Muscle layer of colon (tissue), 2 donors: ENCODE measurements at regions not wholly inside any gene's neighbourhood (a gene's known extent, or its start where the extent isn't known, plus 50 kb on each side); places are given as distances from the start of the nearest gene placed in this dataset.

Source experiments
- H3K27ac ChIP-seq: one replicate; pipeline ENCODE4 v1.7.0; 2013; ENCODE audit warnings: low read depth, mild to moderate bottlenecking, low read length, moderate library complexity
- H3K27me3 ChIP-seq, 2 donors: one replicate each; pipeline ENCODE4 v1.7.0; 2013; ENCODE audit warnings: low read length in 2 of 2, mild to moderate bottlenecking in 2 of 2; ENCODE audit not compliant: insufficient read depth in 2 of 2, control insufficient read depth in 1 of 2
- H3K36me3 ChIP-seq: one replicate; pipeline ENCODE4 v1.7.0; 2013; ENCODE audit warnings: mild to moderate bottlenecking, low read length; ENCODE audit not compliant: insufficient read depth
- H3K4me1 ChIP-seq: one replicate; pipeline ENCODE4 v1.7.0; 2013; ENCODE audit warnings: mild to moderate bottlenecking, low read length; ENCODE audit not compliant: insufficient read depth
- H3K4me3 ChIP-seq, 2 donors: one replicate each; pipeline ENCODE4 v1.7.0; 2013; ENCODE audit warnings: low read length in 2 of 2, low read depth in 1 of 2, mild to moderate bottlenecking in 1 of 2, moderate library complexity in 1 of 2
- H3K9ac ChIP-seq: one replicate; pipeline ENCODE4 v1.7.0; 2013; ENCODE audit warnings: low read length
- H3K9me3 ChIP-seq: one replicate; pipeline ENCODE4 v1.7.0; 2013; ENCODE audit warnings: mild to moderate bottlenecking, low read length
- donor health status: abdominal sarcoma.
- donor health status: Adenocarcinoma of cecum.

DNA sequence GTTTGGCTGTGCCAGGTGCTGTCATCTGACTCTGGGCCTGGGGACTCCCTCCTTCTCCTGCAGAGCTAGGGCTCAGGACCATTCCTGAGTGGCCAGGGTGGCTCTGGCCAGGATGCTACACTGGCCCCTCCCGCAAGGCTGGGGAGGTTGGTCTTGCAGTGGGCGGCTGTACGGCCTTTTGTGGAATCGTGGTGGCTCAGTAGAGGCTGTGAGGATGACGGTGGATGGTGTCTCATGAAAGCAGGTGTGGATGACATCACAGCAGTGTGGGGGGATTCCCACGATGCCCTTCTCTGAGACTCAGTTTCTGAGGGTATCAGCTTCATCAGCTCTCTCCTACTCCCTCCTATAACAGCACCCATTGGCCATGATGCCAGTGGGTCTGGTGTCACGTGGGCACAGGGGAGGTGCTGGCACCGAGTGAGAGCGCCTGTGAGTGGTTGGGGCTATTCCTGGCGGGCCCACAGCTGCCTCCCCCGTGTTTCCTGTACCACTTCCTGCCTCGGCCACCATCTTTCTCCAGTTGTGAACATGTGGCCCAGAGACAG, 144.2 kb upstream of the HDAC4 start:
- Histone ChIP-seq H3K27me3 (no peaks in the 10 kb centered on the region), H3K36me3 (no peaks in the 10 kb centered on the region), H3K4me3 (no peak overlapping the region), H3K27ac (peak overlapping the region; percentile 28), H3K9me3 (no peaks in the 10 kb centered on the region), H3K4me1 (peaks cover 14% of the 10 kb centered on the region), H3K9ac (no peak overlapping the region)

DNA sequence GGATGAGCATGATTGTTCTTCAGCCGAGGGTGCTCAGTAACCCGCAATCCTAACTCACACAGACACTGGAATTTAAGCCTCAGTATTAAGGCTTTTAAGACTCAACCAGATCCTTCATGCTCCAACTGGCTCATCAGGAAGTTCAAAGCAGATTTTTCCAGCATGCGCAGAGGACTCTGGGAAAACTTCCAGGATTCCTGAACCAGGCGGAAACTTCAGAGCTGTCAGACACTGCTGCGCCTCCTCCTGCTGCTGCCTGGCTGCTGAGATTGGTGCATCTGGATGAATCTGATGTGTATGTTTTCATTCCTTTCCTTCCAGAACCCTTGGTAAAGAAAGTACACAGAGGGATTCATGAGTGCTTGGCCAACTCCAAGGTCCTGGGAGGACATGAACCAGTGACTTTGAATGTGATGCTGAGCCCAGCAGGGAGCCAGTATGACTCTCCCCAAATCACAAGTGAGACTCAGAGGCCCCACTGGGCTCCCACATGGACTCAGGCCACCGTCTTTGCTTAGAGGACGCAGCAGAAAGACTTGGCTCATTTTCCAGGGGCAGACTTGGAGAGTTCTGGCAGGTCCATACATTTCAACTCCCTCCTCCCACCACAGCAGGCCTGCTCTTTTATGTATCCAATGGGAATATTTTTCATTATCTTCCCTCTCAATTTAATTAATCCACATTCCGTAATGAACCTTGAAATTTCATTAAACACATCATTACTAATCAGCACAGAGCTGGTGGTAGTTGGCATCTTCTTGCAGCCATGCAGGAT, 143.5 kb upstream of the HDAC4 start:
- no peak overlapping the region for H3K9ac ChIP-seq
- peak overlapping the region; percentile 28 for H3K27ac ChIP-seq
- peaks cover 14% of the 10 kb centered on the region for H3K4me1 ChIP-seq
- H3K27me3 ChIP-seq: no peaks in the 10 kb centered on the region
- no peaks in the 10 kb centered on the region for H3K9me3 ChIP-seq
- H3K4me3 ChIP-seq: no peak overlapping the region
- no peaks in the 10 kb centered on the region for H3K36me3 ChIP-seq

DNA sequence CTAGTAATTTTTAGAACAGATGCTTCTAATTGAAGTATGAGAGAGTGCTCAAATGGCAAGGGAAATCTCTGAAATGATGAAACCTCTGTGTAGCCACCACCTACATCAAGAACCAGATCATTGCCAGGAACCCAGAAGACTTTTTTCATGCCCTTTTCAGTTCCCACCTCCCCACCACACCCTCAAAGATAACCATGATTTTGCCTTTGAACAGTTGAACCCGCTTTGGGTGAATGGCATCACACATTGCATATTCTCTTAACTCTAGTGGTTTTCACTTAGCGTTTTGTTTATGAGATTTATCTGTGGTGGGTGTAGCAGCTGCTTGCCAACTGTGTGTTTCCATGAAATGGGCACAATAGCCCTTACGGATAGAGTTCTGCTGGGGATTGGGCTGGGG, 142.9 kb upstream of the HDAC4 start:
- no peak overlapping the region for H3K9ac ChIP-seq
- no peaks in the 10 kb centered on the region for H3K36me3 ChIP-seq
- H3K9me3 ChIP-seq: no peaks in the 10 kb centered on the region
- H3K4me1 ChIP-seq: peaks cover 14% of the 10 kb centered on the region
- H3K4me3 ChIP-seq: no peak overlapping the region
- H3K27ac ChIP-seq: peak overlapping the region; percentile 28
- no peaks in the 10 kb centered on the region for H3K27me3 ChIP-seq

DNA sequence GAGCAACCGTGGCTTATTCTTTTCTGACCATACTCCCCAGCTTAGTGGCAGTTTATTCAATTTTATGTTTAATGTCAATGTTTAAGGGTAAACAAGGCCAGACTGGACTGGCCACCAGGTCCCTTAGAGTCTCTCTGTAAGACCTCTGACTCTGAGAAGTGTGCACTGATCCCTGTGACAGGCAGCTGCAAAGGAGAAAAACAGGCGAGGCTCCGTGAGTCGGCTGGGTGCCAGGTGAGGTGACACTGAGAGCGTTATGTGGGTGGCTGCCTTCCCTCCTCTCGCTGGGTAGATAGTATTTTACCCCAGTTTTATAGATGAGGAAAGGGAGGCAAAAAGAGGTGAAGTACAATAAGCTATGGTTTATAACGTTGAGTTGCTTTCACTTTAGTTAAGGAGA, 139.4 kb upstream of the HDAC4 start:
- Histone ChIP-seq H3K4me3 (no peak overlapping the region), H3K9ac (no peak overlapping the region), H3K27me3 (no peaks in the 10 kb centered on the region), H3K4me1 (peaks cover 14% of the 10 kb centered on the region), H3K9me3 (no peaks in the 10 kb centered on the region), H3K36me3 (no peaks in the 10 kb centered on the region), H3K27ac (no peak overlapping the region)

- Histone ChIP-seq H3K4me3 (no peak overlapping the region), H3K27me3 (no peaks in the 10 kb centered on the region), H3K9me3 (no peaks in the 10 kb centered on the region), H3K27ac (no peak overlapping the region), H3K36me3 (no peaks in the 10 kb centered on the region), H3K4me1 (peaks cover 11% of the 10 kb centered on the region), H3K9ac (no peak overlapping the region)
Observed at GRCh38 chr2:239539776-239540100, 138.9 kb upstream of the HDAC4 start.

GRCh38 chr2:239539083-239539775, 138.4 kb upstream of the HDAC4 start:
- H3K27ac ChIP-seq: no peak overlapping the region
- H3K36me3 ChIP-seq: no peaks in the 10 kb centered on the region
- no peaks in the 10 kb centered on the region for H3K27me3 ChIP-seq
- H3K9ac ChIP-seq: no peak overlapping the region
- no peaks in the 10 kb centered on the region for H3K9me3 ChIP-seq
- H3K4me1 ChIP-seq: peaks cover 8% of the 10 kb centered on the region
- H3K4me3 ChIP-seq: no peak overlapping the region

DNA sequence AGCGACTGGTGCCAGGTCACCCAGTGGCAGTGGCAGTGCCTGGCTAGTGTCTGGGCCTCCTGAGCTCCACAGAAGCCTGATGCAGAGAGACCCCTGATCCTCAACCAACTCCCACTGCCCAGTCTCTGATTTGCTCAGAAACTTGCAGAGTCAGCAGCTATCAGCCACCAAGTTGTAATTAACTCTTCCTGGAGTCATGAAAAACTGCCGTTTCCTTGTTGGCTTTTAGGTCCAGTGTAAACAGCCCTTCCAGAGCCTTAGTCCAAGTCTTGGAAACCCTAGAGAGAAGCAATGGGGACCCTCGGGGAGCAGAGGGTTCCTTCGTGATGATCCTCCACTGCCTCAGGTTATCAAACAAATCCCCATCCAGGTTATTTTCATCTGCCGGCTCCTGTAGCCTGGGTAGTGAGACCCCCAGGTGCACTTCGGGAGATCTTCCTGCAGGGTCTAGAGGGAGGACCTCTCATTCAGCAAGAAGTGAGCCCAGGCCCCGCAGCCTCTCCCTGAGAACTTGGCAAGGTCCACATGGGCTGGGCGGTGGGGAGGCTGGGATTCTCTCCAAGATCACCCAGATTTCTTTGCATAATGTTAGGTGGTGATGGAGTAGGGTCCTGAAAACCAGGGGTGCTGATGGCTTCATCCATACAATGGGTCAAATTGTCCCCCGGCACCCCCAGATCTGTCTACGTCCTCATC, 137.7 kb upstream of the HDAC4 start:
- Histone ChIP-seq H3K36me3 (no peaks in the 10 kb centered on the region), H3K9me3 (no peaks in the 10 kb centered on the region), H3K27ac (no peak overlapping the region), H3K4me3 (no peak overlapping the region), H3K9ac (no peak overlapping the region), H3K4me1 (peaks cover 9% of the 10 kb centered on the region), H3K27me3 (no peaks in the 10 kb centered on the region)

GRCh38 chr2:239537633-239538356, 137.0 kb upstream of the HDAC4 start:
- Histone ChIP-seq H3K4me1 (peaks cover 11% of the 10 kb centered on the region), H3K9me3 (no peaks in the 10 kb centered on the region), H3K4me3 (no peak overlapping the region), H3K36me3 (no peaks in the 10 kb centered on the region), H3K27me3 (no peaks in the 10 kb centered on the region), H3K27ac (no peak overlapping the region), H3K9ac (no peak overlapping the region)

DNA sequence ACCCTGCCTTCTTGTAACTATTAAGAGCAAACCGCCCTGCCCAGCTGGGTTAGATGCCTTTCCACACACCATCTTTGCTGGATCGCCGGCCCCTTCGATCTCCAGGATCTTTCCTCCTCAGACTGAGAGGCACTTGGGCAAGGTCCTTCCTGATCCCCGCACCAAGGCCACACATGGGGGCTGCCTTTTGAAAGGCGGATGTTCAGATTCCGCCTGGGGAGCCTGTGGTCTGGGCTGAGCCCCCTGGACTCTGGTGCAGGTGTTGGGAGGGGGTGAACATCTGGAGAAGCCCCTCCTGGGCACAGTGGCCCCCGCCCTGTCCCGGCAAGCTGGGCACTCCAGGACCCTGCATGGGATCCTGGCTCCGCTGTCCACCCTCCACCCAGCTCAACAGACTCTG, 135.4 kb upstream of the HDAC4 start:
- no peak overlapping the region for H3K4me3 ChIP-seq
- no peaks in the 10 kb centered on the region for H3K36me3 ChIP-seq
- H3K27ac ChIP-seq: no peak overlapping the region
- peaks cover 11% of the 10 kb centered on the region for H3K4me1 ChIP-seq
- no peaks in the 10 kb centered on the region for H3K9me3 ChIP-seq
- H3K27me3 ChIP-seq: no peaks in the 10 kb centered on the region
- H3K9ac ChIP-seq: no peak overlapping the region

- Histone ChIP-seq H3K9me3 (no peaks in the 10 kb centered on the region), H3K36me3 (no peaks in the 10 kb centered on the region), H3K27ac (no peak overlapping the region), H3K27me3 (no peaks in the 10 kb centered on the region), H3K9ac (no peak overlapping the region), H3K4me3 (no peak overlapping the region), H3K4me1 (peaks cover 11% of the 10 kb centered on the region)
Observed at GRCh38 chr2:239535413-239536144, 134.8 kb upstream of the HDAC4 start.
